Testis (tissue), 2 donors: ENCODE measurements at regions not wholly inside any gene's neighbourhood (a gene's known extent, or its start where the extent isn't known, plus 50 kb on each side); places are given as distances from the start of the nearest gene placed in this dataset.

ENCODE experiments used
- CTCF ChIP-seq, 3 experiments: fragments of 450-650 bp in 2 of 3; fragments of 200-600 bp in 1 of 3; sonication (generic) in 1 of 3; IDR thresholded peaks; one replicate each; pipeline ENCODE4 v1.5.1; 2016 to 2019; ENCODE audit warnings: antibody characterized with exemption in 3 of 3, mild to moderate bottlenecking in 2 of 3, moderate library complexity in 1 of 3
- POLR2A ChIP-seq: fragments of 450-650 bp; IDR thresholded peaks from one replicate; pipeline ENCODE4 v1.6.1; 2017; ENCODE audit warnings: antibody characterized with exemption, mild to moderate bottlenecking, moderate library complexity

- no peak for TF ChIP-seq POLR2A
- no peak for TF ChIP-seq CTCF (IDR thresholded peaks at IDR 0.05)
These were observed 50.0 kb upstream of the SYNPR start for GRCh38 chr3:63228087-63228486.
